Amygdala (tissue), 56 donors: ENCODE measurements at regions not wholly inside any gene's neighbourhood (a gene's known extent, or its start where the extent isn't known, plus 50 kb on each side); places are given as distances from the start of the nearest gene placed in this dataset.
A peak's percentile ranks its signal among the peaks of the same experiment; 100 is the strongest.

Experiments used
- DNase-seq, 56 donors: peaks; one replicate each; lab custom pipeline; 2025; lab: John Stamatoyannopoulos, UW

DNA sequence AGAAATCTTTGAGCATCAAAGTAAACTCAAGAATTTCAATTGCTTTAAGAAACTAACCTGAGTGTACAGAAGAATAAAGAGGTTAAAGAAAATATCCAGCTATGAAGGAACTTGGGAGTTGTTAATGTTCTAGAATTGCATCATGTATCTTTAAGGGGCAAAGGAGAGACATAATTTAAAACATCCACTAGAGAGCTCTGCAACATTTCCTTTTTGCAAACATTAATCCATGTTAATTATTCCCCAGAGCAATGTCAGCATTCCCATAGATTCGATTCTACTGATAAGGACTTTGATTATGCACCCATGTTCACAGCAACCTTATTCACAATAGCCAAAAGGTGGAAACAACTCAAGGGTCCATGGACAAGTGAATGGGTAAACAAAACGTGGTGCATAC, 80.2 kb upstream of the SORBS2 start:
- no peak for DNase-seq

DNA sequence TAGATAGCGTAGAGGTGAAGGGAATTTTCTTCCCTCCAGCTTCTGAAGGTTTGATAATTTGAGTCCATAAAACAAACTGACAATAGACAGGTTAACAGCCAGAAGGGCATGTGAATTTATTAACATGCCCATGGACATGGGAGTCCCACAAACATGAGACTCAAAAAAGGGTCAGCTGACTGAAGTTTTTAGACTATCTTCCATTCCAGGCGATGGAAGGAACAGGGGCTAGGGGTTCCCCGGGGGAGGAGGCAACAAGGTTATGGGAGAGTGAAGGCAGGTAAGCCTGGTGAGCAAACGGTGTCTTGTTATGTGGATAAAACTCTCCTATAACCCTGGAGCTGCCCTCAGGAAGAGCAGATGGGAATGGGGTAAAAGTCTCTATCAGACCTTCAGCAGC, 81.5 kb upstream of the SORBS2 start:
- DNase-seq, result no peak

- DNase-seq, result no peak
These were observed 82.5 kb upstream of the SORBS2 start for GRCh38 chr4:185894481-185894880.

GRCh38 chr4:185895351-185895750, 83.4 kb upstream of the SORBS2 start:
- no peak for DNase-seq

GRCh38 chr4:185895866-185896265, 83.9 kb upstream of the SORBS2 start:
- DNase-seq, result no peak

GRCh38 chr4:185896817-185897488, 85.0 kb upstream of the SORBS2 start:
- no peak for DNase-seq

DNA sequence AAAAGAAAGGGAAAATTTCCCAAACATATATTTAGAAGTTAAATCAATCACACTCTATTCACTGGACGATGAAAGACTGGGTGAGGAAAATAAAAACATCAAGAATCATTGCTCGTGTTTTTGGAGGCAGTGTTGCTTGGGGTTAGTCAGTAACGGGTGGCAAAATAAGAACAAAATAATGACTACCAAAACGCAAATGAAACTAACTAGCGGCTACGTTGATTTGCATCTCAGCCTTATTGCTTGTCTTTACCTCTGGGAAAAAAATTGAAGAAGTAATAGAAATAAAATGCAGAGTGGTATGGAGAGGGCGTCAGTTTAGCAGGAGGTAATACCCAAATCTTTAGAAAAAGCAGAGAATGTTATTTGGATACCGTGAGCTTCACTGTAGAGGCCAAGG, 86.4 kb upstream of the SORBS2 start:
- DNase-seq, result no peak

- DNase-seq, result no peak
These were observed 87.8 kb upstream of the SORBS2 start for GRCh38 chr4:185899833-185900232.

GRCh38 chr4:185902654-185903053, 90.7 kb upstream of the SORBS2 start:
- DNase-seq, result no peak

DNA sequence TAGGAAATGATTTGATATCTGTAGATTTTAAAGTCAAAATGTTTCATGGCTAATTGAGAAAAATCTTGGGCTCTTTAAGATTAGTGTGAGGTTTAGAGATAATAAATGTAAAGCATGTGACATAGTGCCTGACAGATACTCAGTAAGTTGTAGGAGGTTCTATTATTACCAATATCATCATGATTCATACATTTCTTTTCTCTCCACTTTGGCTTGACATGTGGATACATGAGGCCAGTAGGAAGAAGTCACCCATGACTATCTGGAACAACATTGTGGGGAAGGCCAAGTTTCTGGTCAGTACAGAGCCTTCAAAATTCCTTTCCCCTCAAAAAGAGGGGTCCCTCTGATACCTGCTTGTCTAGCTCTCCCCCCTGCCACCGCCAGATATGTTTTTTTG, 91.2 kb upstream of the SORBS2 start:
- DNase-seq, result no peak

GRCh38 chr4:185904381-185904780, 92.4 kb upstream of the SORBS2 start:
- DNase-seq, result no peak

- DNase-seq, result no peak
These were observed 98.0 kb upstream of the SORBS2 start for GRCh38 chr4:185909972-185910371.

DNA sequence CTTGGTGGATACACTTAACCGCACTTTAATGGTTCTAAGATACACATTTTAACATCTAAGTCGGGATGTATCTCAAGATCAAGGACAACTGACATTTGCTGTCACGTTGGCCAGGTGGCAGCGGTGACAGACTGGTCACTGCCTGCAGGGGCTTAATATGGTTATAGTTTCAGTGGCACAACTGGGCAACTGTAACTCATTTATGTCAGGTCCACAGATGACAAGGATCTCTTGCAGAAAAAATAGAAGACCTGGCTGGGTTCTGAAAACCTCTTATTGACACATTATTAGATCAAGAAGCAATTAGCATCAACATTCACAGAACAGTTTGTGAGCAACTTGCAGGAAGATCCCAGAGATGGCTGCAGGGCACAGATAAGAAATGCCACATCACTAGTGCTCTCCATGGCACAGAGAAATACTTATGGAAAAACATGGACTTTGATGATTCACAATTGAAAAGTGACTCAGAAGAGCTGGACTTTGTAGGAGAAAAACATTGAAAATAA, 99.6 kb upstream of the SORBS2 start:
- no peak for DNase-seq

DNA sequence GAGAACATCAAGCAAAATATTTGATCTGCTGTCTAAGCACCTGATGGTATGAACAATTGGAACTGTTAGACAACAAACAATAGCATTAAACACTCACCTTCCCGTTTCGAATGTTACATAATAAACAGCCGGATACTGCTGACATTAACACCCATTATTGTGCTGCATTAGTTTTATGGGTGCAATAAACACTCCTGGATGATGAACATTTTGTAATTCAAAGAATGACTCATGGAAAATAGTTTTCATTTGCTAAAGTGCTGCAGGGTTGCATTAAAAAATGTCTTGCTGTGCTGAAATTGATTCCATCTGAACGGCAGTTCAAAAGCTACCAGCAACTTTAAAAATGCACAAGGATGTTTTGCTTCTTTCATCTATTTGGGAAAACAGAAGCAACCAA, 100.8 kb upstream of the SORBS2 start:
- no peak for DNase-seq

GRCh38 chr4:185914583-185915199, 102.7 kb upstream of the SORBS2 start:
- DNase-seq, result no peak

DNA sequence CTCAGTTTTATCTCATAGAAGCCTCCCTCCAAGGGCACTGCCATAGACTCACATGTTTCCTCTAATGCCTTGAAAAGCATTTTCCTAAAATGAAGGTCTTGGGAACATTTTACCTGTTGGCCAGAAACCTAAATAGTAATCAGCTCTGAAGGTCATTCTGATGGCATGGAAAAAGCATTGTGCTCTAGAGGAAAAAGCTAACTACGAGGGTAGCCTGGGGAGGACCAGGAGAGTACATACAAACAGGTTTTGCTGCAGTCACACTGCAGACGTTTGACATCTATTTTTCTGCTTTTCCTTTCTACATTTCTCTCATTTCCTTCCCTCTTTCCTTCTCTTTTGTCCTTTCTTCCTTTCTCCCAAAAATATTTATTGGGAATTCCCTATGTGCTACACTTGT, 103.3 kb upstream of the SORBS2 start:
- no peak for DNase-seq

DNA sequence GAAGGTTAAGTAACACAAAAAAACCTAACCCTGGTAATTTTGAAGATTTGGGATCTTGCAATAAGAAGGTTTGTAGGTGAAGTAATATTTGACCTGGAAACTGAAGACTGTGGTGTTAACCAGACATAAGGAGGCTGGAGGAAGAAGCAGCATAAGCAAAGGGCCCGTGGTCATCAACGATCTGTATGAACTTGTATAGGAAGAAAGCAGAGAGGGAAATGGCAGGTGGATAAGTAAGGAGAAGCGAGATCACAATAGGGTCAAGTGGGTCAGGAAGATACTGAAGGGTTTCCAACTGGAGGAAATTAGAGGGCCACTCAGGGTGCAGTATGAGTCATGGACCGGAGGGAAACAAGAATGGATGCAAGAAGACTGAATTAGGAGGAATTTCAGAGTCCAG, 103.8 kb upstream of the SORBS2 start:
- no peak for DNase-seq

DNA sequence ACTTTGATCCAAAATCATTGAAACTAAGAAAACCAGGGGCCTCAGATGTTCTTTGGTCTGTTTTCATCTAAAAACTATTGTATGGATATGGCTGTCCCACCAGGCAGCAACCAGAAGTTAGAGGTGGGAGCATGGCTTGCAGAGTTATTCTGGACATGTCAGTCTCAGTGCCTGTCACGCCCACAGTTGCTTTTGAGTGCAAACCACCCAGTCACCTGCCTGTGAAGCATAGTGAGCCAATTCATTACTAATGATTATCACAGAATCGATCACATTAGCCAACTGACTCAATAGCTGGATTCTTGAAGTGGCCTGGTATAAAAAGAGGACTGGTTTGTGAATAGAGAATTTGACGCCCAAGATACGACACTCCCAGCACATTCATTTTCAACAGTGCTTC, 104.2 kb upstream of the SORBS2 start:
- no peak for DNase-seq

GRCh38 chr4:185916683-185917082, 104.7 kb upstream of the SORBS2 start:
- no peak for DNase-seq

- DNase-seq, result peak in 5 of 56 donors; percentile 1 to 14 (median 8)
These were observed 107.1 kb upstream of the SORBS2 start for GRCh38 chr4:185919107-185919506.

DNA sequence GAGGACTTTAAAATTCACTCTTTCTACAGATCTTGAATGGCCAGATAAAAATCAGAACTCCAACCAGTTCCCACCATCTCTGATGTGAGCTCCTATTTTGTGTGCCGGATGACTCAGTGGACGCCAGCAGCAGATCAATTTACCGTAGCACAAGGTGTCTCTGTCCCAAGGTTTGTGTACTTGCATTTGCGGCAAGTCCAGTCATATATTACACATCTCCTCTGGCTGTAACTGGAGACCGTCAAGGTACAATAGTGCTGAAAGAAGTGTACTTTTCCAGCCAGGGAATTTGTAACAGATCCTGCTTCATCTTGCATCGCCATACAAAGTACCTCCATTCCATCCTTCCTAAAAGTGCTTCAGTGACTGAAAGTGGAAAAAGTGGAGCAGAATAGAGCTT, 108.2 kb upstream of the SORBS2 start:
- no peak for DNase-seq

DNA sequence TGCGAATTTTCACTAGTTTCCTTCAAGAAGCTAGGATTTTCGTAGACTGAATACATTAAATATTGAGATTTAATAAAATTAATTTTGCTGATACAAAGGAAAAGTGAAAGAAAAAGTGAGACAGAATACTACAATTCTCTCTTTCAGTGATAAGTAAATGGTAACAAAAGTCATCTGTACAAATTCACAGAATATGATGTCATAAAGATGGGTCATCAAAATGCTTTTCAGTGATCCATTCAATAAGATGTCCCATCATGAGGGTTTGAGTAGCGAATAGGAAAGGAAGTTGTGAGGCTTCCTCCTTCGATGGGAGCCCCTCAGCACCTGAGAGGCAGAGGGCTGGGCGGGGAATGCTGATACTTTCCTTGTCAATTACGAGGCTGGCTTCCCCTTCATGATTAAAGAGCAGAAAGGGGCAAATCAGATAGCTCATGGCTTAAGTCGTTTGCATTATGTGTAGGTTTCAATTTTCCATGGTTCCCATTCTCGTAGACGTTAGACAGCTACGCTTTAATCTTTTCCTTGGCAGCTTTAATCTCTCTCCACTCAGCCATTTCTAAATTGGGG, 108.8 kb upstream of the SORBS2 start:
- DNase-seq, result no peak
